HepG2 (cell line): ENCODE measurements at regions not wholly inside any gene's neighbourhood (a gene's known extent, or its start where the extent isn't known, plus 50 kb on each side); places are given as distances from the start of the nearest gene placed in this dataset.

ENCODE experiments used
- ATAC-seq: fragments of 200-7000 bp; cut with Tn5 transposase; 3 replicates; pipeline ENCODE4 v1.9.1; 2020; ENCODE audit warnings: mild to moderate bottlenecking, moderate library complexity
- BruUV-seq: library from RNA; stranded (reverse); fragments of 400-500 nt; replicated peaks from 2 replicates; lab custom pipeline; 2021; lab: Mats Ljungman, UMichigan
- CTCF ChIA-PET: fragments of 300-600 bp; formaldehyde crosslinking; extraction: SDS; loops from one replicate; lab custom pipeline; 2021; ENCODE audit warnings: low total read pairs, inconsistent platforms, low intra/inter-chr PET ratio; lab: Yijun Ruan, JAX
- POLR2A ChIA-PET: fragments of 350-600 bp; sonication (Branson Sonifier 250); formaldehyde crosslinking; loops from one replicate; lab custom pipeline; 2020; ENCODE audit warnings: antibody characterized with exemption, inconsistent platforms; lab: Yijun Ruan, JAX
- DNase-seq: peaks from one replicate; pipeline ENCODE4 v3.0.0-alpha.2; 2015; ENCODE audit warnings: low spot score
- FAIRE-seq: peaks from 3 replicates; lab custom pipeline; 2011; peaks lifted over from hg19 to GRCh38; lab: Jason Lieb, UNC
- H2AFZ ChIP-seq: one replicate; pipeline ENCODE4 v1.6.1; 2011; ENCODE audit warnings: low read length, inconsistent platforms
- H3K27ac ChIP-seq: fragments of 300-600 bp; 3 replicates; pipeline ENCODE4 v1.8.0; 2011; ENCODE audit warnings: mixed run types, mild to moderate bottlenecking, mixed read lengths, low read length, inconsistent platforms; ENCODE audit not compliant: insufficient read depth; ENCODE audit errors: extremely low read length
- H3K27me3 ChIP-seq, 2 experiments: fragments of 200-600 bp in 1 of 2; 2 replicates in 1 of 2; 3 replicates in 1 of 2; pipeline versions ENCODE4 v1.6.0 to v1.8.0; 2011; ENCODE audit warnings: low read length in 2 of 2, mild to moderate bottlenecking in 2 of 2, moderate library complexity in 2 of 2, inconsistent platforms in 1 of 2; ENCODE audit not compliant: insufficient read depth in 2 of 2, control insufficient read depth in 1 of 2
- H3K36me3 ChIP-seq, 2 experiments: fragments of 200-600 bp in 1 of 2; replicated peaks in 1 of 2; 2 replicates in 1 of 2; 3 replicates in 1 of 2; pipeline versions ENCODE4 v1.5.1 to v1.8.0; 2011; ENCODE audit warnings: low read length in 2 of 2, inconsistent platforms in 1 of 2; ENCODE audit not compliant: insufficient read depth in 2 of 2, control insufficient read depth in 1 of 2
- H3K4me1 ChIP-seq: 2 replicates; pipeline ENCODE4 v1.5.1; 2012; ENCODE audit warnings: low read length, inconsistent platforms; ENCODE audit not compliant: insufficient read depth
- H3K4me2 ChIP-seq: 2 replicates; pipeline ENCODE4 v1.6.0; 2011; ENCODE audit warnings: low read depth, low read length, inconsistent platforms
- H3K4me3 ChIP-seq, 3 experiments: fragments of 200-600 bp in 1 of 3; sonication (generic), shearing (Covaris generic) in 1 of 3; replicated peaks in 1 of 3; 2 replicates each; pipeline ENCODE4 v1.5.1; 2011 to 2016; ENCODE audit warnings: low read length in 3 of 3, inconsistent platforms in 2 of 3, low read depth in 2 of 3, mild to moderate bottlenecking in 2 of 3, control low read depth in 1 of 3, mixed read lengths in 1 of 3; ENCODE audit not compliant: insufficient read depth in 1 of 3
- H3K79me2 ChIP-seq: one replicate; pipeline ENCODE4 v1.6.1; 2011; ENCODE audit warnings: low read length, inconsistent platforms; ENCODE audit not compliant: insufficient read depth
- H3K9ac ChIP-seq: 2 replicates; pipeline ENCODE4 v1.6.0; 2011; ENCODE audit warnings: mild to moderate bottlenecking, low read depth, low read length, inconsistent platforms; ENCODE audit not compliant: insufficient read depth
- H3K9me3 ChIP-seq: 2 replicates; pipeline ENCODE4 v1.5.1; 2012; ENCODE audit warnings: mild to moderate bottlenecking, low read length
- H4K20me1 ChIP-seq: 2 replicates; pipeline ENCODE4 v1.6.0; 2011; ENCODE audit warnings: inconsistent platforms, mild to moderate bottlenecking, low read length, moderate library complexity; ENCODE audit not compliant: insufficient read depth
- CEBPB ChIP-seq: IDR thresholded peaks from 2 replicates; pipeline ENCODE4 v1.6.1; 2011; ENCODE audit warnings: low read depth, low read length, improper control_type of control experiment, borderline replicate concordance
- GATAD1 ChIP-seq: IDR thresholded peaks from 2 replicates; pipeline ENCODE4 v1.6.1; 2016; ENCODE audit warnings: missing genetic modification reagents, missing compliant biosample characterization
- GMEB1 ChIP-seq: sonication (generic); formaldehyde crosslinking; IDR thresholded peaks from 2 replicates; pipeline ENCODE4 v1.5.1; 2020; ENCODE audit warnings: missing genetic modification reagents, mild to moderate bottlenecking, borderline replicate concordance
- GTF2F1 ChIP-seq: fragments of 150-350 bp; IDR thresholded peaks from 2 replicates; pipeline ENCODE4 v1.6.1; 2014; ENCODE audit warnings: low read length
- RNF2 ChIP-seq: fragments of 450-650 bp; conservative IDR thresholded peaks from 2 replicates; pipeline ENCODE4 v1.6.1; 2016; ENCODE audit warnings: low read depth
- RXRA ChIP-seq: sonication (generic); formaldehyde crosslinking; IDR thresholded peaks from 2 replicates; pipeline ENCODE4 v1.5.1; 2020; ENCODE audit warnings: missing genetic modification reagents
- SNAPC2 ChIP-seq: sonication (generic); formaldehyde crosslinking; IDR thresholded peaks from 2 replicates; pipeline ENCODE4 v1.8.1; 2022; ENCODE audit warnings: mild to moderate bottlenecking, missing genetic modification reagents
- TP53 ChIP-seq: sonication (generic); formaldehyde crosslinking; conservative IDR thresholded peaks from 2 replicates; pipeline ENCODE4 v1.4.0; 2020; ENCODE audit warnings: missing genetic modification reagents
- TSC22D2 ChIP-seq: sonication (generic); formaldehyde crosslinking; IDR thresholded peaks from 2 replicates; pipeline ENCODE4 v1.5.1; 2020; ENCODE audit warnings: missing genetic modification reagents, mild to moderate bottlenecking, borderline replicate concordance
- ZNF253 ChIP-seq: sonication (generic); formaldehyde crosslinking; IDR thresholded peaks from 2 replicates; pipeline ENCODE4 v1.8.0; 2022; ENCODE audit warnings: mild to moderate bottlenecking, missing genetic modification reagents, borderline replicate concordance
- ZNF329 ChIP-seq: sonication (generic); formaldehyde crosslinking; IDR thresholded peaks from 2 replicates; pipeline ENCODE4 v1.9.0; 2021; ENCODE audit warnings: low read depth, mild to moderate bottlenecking, missing genetic modification reagents
- ZNF446 ChIP-seq: sonication (generic); formaldehyde crosslinking; IDR thresholded peaks from 2 replicates; pipeline ENCODE4 v1.5.0; 2020; ENCODE audit warnings: mild to moderate bottlenecking, missing genetic modification reagents
- in situ Hi-C: cut with HindIII; loops from 2 replicates; pipeline ENCODE4 v1.10.0; 2017; ENCODE audit warnings: low pct_unique_long_range_greater_than_20kb; ENCODE audit not compliant: extremely low pct_ligation_motif_present
- intact Hi-C: fragments of 100-400 bp; cut with micrococcal nuclease; formaldehyde crosslinking; loops from one replicate; pipeline ENCODE4 v1.10.0; 2022; ENCODE audit not compliant: unreplicated experiment
- TF ChIP-seq, protein P1 (sequence below): sonication (generic); formaldehyde crosslinking; conservative IDR thresholded peaks from 2 replicates; pipeline ENCODE4 v1.4.0; 2020; ENCODE audit warnings: mild to moderate bottlenecking, missing genetic modification reagents, moderate library complexity
- TF ChIP-seq, protein P2 (sequence below): sonication (generic); formaldehyde crosslinking; IDR thresholded peaks from 2 replicates; pipeline ENCODE4 v1.4.0; 2020; ENCODE audit warnings: mild to moderate bottlenecking, missing genetic modification reagents, borderline replicate concordance
- TF ChIP-seq, protein P3 (sequence below): sonication (generic); formaldehyde crosslinking; IDR thresholded peaks from 2 replicates; pipeline ENCODE4 v1.5.1; 2020; ENCODE audit warnings: missing genetic modification reagents, mild to moderate bottlenecking, borderline replicate concordance

- Histone ChIP-seq H3K4me1 (no peaks in the 10 kb centered on the region), H2AFZ (no peak overlapping the region), H3K9me3 (peaks cover 100% of the 10 kb centered on the region), H3K27me3 (no peaks in the 10 kb centered on the region), H3K9ac (no peak overlapping the region), H3K4me3 (no peak overlapping the region), H3K27ac (no peak overlapping the region), H3K36me3 (no peaks in the 10 kb centered on the region), H3K4me2 (no peak overlapping the region), H4K20me1 (no peaks in the 10 kb centered on the region), H3K79me2 (no peaks in the 10 kb centered on the region)
- no peak for FAIRE-seq
- in situ Hi-C loops, result no loop called here
- ChIA-PET CTCF (no interaction called here), POLR2A (no interaction called here)
- intact Hi-C loops, result no loop called here
- no TSS peak for BruUV-seq
- TF ChIP-seq TP53 (CRISPR knock-in tag), result no peak
- TF ChIP-seq SNAPC2, result no peak
- TF ChIP-seq, protein P1, sequence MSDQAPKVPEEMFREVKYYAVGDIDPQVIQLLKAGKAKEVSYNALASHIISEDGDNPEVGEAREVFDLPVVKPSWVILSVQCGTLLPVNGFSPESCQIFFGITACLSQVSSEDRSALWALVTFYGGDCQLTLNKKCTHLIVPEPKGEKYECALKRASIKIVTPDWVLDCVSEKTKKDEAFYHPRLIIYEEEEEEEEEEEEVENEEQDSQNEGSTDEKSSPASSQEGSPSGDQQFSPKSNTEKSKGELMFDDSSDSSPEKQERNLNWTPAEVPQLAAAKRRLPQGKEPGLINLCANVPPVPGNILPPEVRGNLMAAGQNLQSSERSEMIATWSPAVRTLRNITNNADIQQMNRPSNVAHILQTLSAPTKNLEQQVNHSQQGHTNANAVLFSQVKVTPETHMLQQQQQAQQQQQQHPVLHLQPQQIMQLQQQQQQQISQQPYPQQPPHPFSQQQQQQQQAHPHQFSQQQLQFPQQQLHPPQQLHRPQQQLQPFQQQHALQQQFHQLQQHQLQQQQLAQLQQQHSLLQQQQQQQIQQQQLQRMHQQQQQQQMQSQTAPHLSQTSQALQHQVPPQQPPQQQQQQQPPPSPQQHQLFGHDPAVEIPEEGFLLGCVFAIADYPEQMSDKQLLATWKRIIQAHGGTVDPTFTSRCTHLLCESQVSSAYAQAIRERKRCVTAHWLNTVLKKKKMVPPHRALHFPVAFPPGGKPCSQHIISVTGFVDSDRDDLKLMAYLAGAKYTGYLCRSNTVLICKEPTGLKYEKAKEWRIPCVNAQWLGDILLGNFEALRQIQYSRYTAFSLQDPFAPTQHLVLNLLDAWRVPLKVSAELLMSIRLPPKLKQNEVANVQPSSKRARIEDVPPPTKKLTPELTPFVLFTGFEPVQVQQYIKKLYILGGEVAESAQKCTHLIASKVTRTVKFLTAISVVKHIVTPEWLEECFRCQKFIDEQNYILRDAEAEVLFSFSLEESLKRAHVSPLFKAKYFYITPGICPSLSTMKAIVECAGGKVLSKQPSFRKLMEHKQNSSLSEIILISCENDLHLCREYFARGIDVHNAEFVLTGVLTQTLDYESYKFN (CRISPR knock-in tag), result no peak
- no peak for TF ChIP-seq ZNF329 (CRISPR knock-in tag)
- no peak for TF ChIP-seq GTF2F1
- TF ChIP-seq, protein P2, sequence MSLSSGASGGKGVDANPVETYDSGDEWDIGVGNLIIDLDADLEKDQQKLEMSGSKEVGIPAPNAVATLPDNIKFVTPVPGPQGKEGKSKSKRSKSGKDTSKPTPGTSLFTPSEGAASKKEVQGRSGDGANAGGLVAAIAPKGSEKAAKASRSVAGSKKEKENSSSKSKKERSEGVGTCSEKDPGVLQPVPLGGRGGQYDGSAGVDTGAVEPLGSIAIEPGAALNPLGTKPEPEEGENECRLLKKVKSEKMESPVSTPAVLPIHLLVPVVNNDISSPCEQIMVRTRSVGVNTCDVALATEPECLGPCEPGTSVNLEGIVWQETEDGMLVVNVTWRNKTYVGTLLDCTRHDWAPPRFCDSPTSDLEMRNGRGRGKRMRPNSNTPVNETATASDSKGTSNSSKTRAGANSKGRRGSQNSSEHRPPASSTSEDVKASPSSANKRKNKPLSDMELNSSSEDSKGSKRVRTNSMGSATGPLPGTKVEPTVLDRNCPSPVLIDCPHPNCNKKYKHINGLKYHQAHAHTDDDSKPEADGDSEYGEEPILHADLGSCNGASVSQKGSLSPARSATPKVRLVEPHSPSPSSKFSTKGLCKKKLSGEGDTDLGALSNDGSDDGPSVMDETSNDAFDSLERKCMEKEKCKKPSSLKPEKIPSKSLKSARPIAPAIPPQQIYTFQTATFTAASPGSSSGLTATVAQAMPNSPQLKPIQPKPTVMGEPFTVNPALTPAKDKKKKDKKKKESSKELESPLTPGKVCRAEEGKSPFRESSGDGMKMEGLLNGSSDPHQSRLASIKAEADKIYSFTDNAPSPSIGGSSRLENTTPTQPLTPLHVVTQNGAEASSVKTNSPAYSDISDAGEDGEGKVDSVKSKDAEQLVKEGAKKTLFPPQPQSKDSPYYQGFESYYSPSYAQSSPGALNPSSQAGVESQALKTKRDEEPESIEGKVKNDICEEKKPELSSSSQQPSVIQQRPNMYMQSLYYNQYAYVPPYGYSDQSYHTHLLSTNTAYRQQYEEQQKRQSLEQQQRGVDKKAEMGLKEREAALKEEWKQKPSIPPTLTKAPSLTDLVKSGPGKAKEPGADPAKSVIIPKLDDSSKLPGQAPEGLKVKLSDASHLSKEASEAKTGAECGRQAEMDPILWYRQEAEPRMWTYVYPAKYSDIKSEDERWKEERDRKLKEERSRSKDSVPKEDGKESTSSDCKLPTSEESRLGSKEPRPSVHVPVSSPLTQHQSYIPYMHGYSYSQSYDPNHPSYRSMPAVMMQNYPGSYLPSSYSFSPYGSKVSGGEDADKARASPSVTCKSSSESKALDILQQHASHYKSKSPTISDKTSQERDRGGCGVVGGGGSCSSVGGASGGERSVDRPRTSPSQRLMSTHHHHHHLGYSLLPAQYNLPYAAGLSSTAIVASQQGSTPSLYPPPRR (CRISPR knock-in tag), result no peak
- TF ChIP-seq ZNF446 (CRISPR knock-in tag), result no peak
- TF ChIP-seq GATAD1 (CRISPR knock-in tag), result no peak
- TF ChIP-seq TSC22D2, result no peak
- no peak for TF ChIP-seq CEBPB
- no peak for TF ChIP-seq RXRA
- TF ChIP-seq, protein P3, sequence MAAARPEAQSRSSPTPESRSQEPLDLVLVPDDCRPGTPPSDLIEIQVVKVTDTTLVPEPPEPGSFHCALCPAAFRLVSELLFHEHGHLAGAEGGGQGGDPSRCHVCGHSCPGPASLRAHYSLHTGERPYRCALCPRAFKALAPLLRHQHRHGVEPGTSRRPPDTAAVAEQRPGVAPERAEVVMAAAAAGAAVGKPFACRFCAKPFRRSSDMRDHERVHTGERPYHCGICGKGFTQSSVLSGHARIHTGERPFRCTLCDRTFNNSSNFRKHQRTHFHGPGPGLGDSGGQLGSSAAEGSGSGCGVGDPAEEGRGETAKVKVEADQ (CRISPR knock-in tag), result no peak
- TF ChIP-seq RNF2, result no peak
- TF ChIP-seq ZNF253 (CRISPR knock-in tag), result no peak
- TF ChIP-seq GMEB1, result no peak
- ATAC-seq, result no peak
- DNase-seq, result no peak
Observed at GRCh38 chr20:55031971-55032370, 556.6 kb downstream of the DOK5 start.
